H1 (cell line): ENCODE measurements at regions not wholly inside any gene's neighbourhood (a gene's known extent, or its start where the extent isn't known, plus 50 kb on each side); places are given as distances from the start of the nearest gene placed in this dataset. TPM values are rescaled to one million over a fixed set of nuclear protein-coding genes. Genes with fewer than 3 reads are reported as not detected.

Source experiments
- CTCF ChIA-PET: fragments of 300-600 bp; sonication (Branson Sonifier 250); formaldehyde crosslinking; loops from one replicate; lab custom pipeline; 2021; ENCODE audit not compliant: partially characterized antibody; lab: Charles Lee
- POLR2A ChIA-PET: fragments of 300-600 bp; sonication (Branson Sonifier 250); formaldehyde crosslinking; loops from one replicate; lab custom pipeline; 2021; ENCODE audit warnings: inconsistent platforms; ENCODE audit not compliant: partially characterized antibody; lab: Charles Lee
- DNase-seq, 2 experiments: peaks; one replicate each; pipeline versions ENCODE4 v3.0.0 to v3.0.0-alpha.2; 2010 to 2022; ENCODE audit warnings: low spot score in 2 of 2, low read depth in 1 of 2, mixed read lengths in 1 of 2
- FAIRE-seq: peaks from 2 replicates; lab custom pipeline; 2011; peaks lifted over from hg19 to GRCh38; lab: Jason Lieb, UNC
- H2AFZ ChIP-seq: 2 replicates; pipeline ENCODE4 v1.8.1; 2012; ENCODE audit warnings: low read length, inconsistent platforms
- H2AK5ac ChIP-seq: 2 replicates; pipeline ENCODE4 v1.6.1; 2013; ENCODE audit warnings: low read depth, low read length
- H2BK120ac ChIP-seq: replicated peaks from 2 replicates; pipeline ENCODE3; 2013; ENCODE audit warnings: low read depth, low read length, inconsistent platforms
- H2BK12ac ChIP-seq: 2 replicates; pipeline ENCODE4 v1.6.1; 2013; ENCODE audit warnings: low read depth, low read length
- H2BK15ac ChIP-seq: 2 replicates; pipeline ENCODE4 v1.6.1; 2013; ENCODE audit warnings: low read length
- H2BK20ac ChIP-seq: 2 replicates; pipeline ENCODE4 v1.6.1; 2013; ENCODE audit warnings: low read length
- H2BK5ac ChIP-seq: 2 replicates; pipeline ENCODE4 v1.6.1; 2013; ENCODE audit warnings: low read depth, low read length
- H3K14ac ChIP-seq: 2 replicates; pipeline ENCODE4 v1.6.1; 2013; ENCODE audit warnings: inconsistent platforms; ENCODE audit not compliant: insufficient read length
- H3K18ac ChIP-seq: 2 replicates; pipeline ENCODE4 v1.6.1; 2013; ENCODE audit warnings: low read length; ENCODE audit errors: extremely low read depth
- H3K23ac ChIP-seq: 2 replicates; pipeline ENCODE4 v1.6.1; 2013; ENCODE audit warnings: inconsistent platforms; ENCODE audit not compliant: insufficient read length
- H3K23me2 ChIP-seq: 2 replicates; pipeline ENCODE4 v1.6.1; 2013; ENCODE audit warnings: low read depth, low read length
- H3K27ac ChIP-seq: 2 replicates; pipeline ENCODE4 v1.6.1; 2011; ENCODE audit warnings: low read depth, low read length, inconsistent platforms
- H3K27me3 ChIP-seq, 4 experiments: replicated peaks in 1 of 4; 1 replicate in 1 of 4; 2 replicates in 3 of 4; pipeline versions ENCODE4 v1.6.1 to v1.8.1; 2011 to 2013; ENCODE audit warnings: low read length in 3 of 4, mild to moderate bottlenecking in 3 of 4, inconsistent platforms in 2 of 4, mixed read lengths in 2 of 4, moderate library complexity in 1 of 4; ENCODE audit not compliant: control insufficient read depth in 3 of 4, insufficient read depth in 3 of 4; ENCODE audit errors: extremely low read depth in 1 of 4
- H3K36me3 ChIP-seq, 4 experiments: 2 replicates each; pipeline versions ENCODE4 v1.6.1 to v1.8.1; 2011 to 2013; ENCODE audit warnings: mild to moderate bottlenecking in 4 of 4, low read length in 3 of 4, moderate library complexity in 2 of 4, control low read depth in 1 of 4, inconsistent platforms in 1 of 4; ENCODE audit not compliant: insufficient read depth in 4 of 4, control insufficient read depth in 2 of 4
- H3K4ac ChIP-seq: replicated peaks from 2 replicates; pipeline ENCODE3; 2013; ENCODE audit warnings: low read length, low read depth, mixed read lengths, inconsistent platforms; ENCODE audit not compliant: insufficient read length
- H3K4me1 ChIP-seq, 4 experiments: replicated peaks in 1 of 4; 1 replicate in 1 of 4; 2 replicates in 3 of 4; pipeline versions ENCODE4 v1.6.1 to v1.8.1; 2011 to 2013; ENCODE audit warnings: low read length in 3 of 4, inconsistent platforms in 2 of 4, mixed read lengths in 1 of 4; ENCODE audit not compliant: insufficient read depth in 4 of 4, control insufficient read depth in 3 of 4
- H3K4me2 ChIP-seq, 2 experiments: 2 replicates each; pipeline versions ENCODE4 v1.6.1 to v1.8.1; 2011 to 2013; ENCODE audit warnings: low read depth in 2 of 2, low read length in 2 of 2, control low read depth in 1 of 2, inconsistent platforms in 1 of 2, mild to moderate bottlenecking in 1 of 2; ENCODE audit not compliant: insufficient read depth in 1 of 2
- H3K4me3 ChIP-seq, 4 experiments: fragments of 200-600, 300-600 bp in 1 of 4; sonication (generic), shearing (Covaris generic), sonication (Bioruptor Twin) in 1 of 4; 2 replicates each; pipeline versions ENCODE4 v1.5.1 to v1.8.1; 2011 to 2016; ENCODE audit warnings: low read length in 4 of 4, low read depth in 3 of 4, control low read depth in 2 of 4, inconsistent platforms in 2 of 4, mild to moderate bottlenecking in 2 of 4, mixed read lengths in 1 of 4, moderate library complexity in 1 of 4; ENCODE audit not compliant: insufficient read depth in 2 of 4; ENCODE audit errors: extremely low read depth in 1 of 4
- H3K56ac ChIP-seq: replicated peaks from 2 replicates; pipeline ENCODE3; 2013; ENCODE audit warnings: low read depth, mild to moderate bottlenecking, mixed read lengths, low read length, inconsistent platforms; ENCODE audit not compliant: insufficient read length
- H3K79me1 ChIP-seq: 2 replicates; pipeline ENCODE4 v1.6.1; 2013; ENCODE audit warnings: low read depth, low read length, control low read depth
- H3K79me2 ChIP-seq, 2 experiments: 2 replicates each; pipeline versions ENCODE4 v1.6.1 to v1.8.1; 2012 to 2013; ENCODE audit warnings: low read length in 2 of 2, mild to moderate bottlenecking in 2 of 2, inconsistent platforms in 1 of 2; ENCODE audit not compliant: insufficient read depth in 2 of 2, control insufficient read depth in 1 of 2
- H3K9ac ChIP-seq, 4 experiments: replicated peaks in 1 of 4; 1 replicate in 1 of 4; 2 replicates in 3 of 4; pipeline versions ENCODE4 v1.6.1 to v1.8.1; 2011 to 2013; ENCODE audit warnings: low read depth in 3 of 4, low read length in 3 of 4, control low read depth in 2 of 4, mild to moderate bottlenecking in 2 of 4, moderate library complexity in 2 of 4, inconsistent platforms in 1 of 4; ENCODE audit errors: extremely low read depth in 1 of 4
- H3K9me3 ChIP-seq, 2 experiments: 2 replicates each; pipeline versions ENCODE4 v1.6.1 to v1.8.1; 2012 to 2013; ENCODE audit warnings: mild to moderate bottlenecking in 2 of 2, moderate library complexity in 2 of 2, control low read depth in 1 of 2, inconsistent platforms in 1 of 2, low read depth in 1 of 2, low read length in 1 of 2, mixed read lengths in 1 of 2; ENCODE audit not compliant: insufficient read depth in 2 of 2
- H4K20me1 ChIP-seq, 2 experiments: replicated peaks in 1 of 2; 2 replicates each; pipeline versions ENCODE3 to v1.8.1; 2011 to 2013; ENCODE audit warnings: inconsistent platforms in 2 of 2, low read length in 2 of 2, mild to moderate bottlenecking in 1 of 2; ENCODE audit not compliant: insufficient read depth in 2 of 2, control insufficient read depth in 1 of 2
- H4K5ac ChIP-seq: 2 replicates; pipeline ENCODE4 v1.6.1; 2013; ENCODE audit warnings: low read length, low read depth, mixed read lengths, inconsistent platforms; ENCODE audit not compliant: insufficient read length
- H4K8ac ChIP-seq: 2 replicates; pipeline ENCODE4 v1.8.0; 2013; ENCODE audit warnings: mild to moderate bottlenecking, moderate library complexity, low read length, inconsistent platforms; ENCODE audit not compliant: insufficient read depth; ENCODE audit errors: extremely low read depth
- H4K91ac ChIP-seq: replicated peaks from 2 replicates; pipeline ENCODE3; 2013; ENCODE audit warnings: low read length, mixed read lengths, inconsistent platforms; ENCODE audit not compliant: insufficient read length
- CEBPB ChIP-seq: IDR thresholded peaks from 2 replicates; pipeline ENCODE4 v1.6.1; 2012; ENCODE audit warnings: low read depth, low read length
- EZH2 ChIP-seq: fragments of 200-600 bp; sonication (generic); IDR thresholded peaks from 2 replicates; pipeline ENCODE4 v1.7.1; 2012; ENCODE audit warnings: low read depth, mild to moderate bottlenecking, moderate library complexity, low read length, inconsistent platforms; ENCODE audit not compliant: severe bottlenecking
- KDM5A ChIP-seq: fragments of 200-600 bp; IDR thresholded peaks from 2 replicates; pipeline ENCODE4 v1.7.1; 2012; ENCODE audit warnings: mild to moderate bottlenecking, low read length, inconsistent platforms, mixed read lengths
- WGBS, 2 experiments: shearing (Covaris generic) in 1 of 2; methylation state at CpG; one replicate each; pipeline versions ENCODE4 v1.1.6 to v1.1.7; 2013 to 2015; ENCODE audit warnings: low lambda C conversion rate in 2 of 2, mixed read lengths in 2 of 2, inconsistent platforms in 1 of 2, low coverage in 1 of 2, missing lambda C conversion rate in 1 of 2; ENCODE audit not compliant: insufficient replicate concordance in 2 of 2, insufficient coverage in 1 of 2, insufficient read length in 1 of 2; ENCODE audit errors: extremely low coverage in 1 of 2, missing lambda C conversion rate in 1 of 2; 5-methylcytosine and 5-hydroxymethylcytosine counted together
- small RNA-seq: library from polyadenylated mRNA; stranded (forward); fragments of <200 nt; extraction: miRNeasy Mini kit (QIAGEN cat#:217004); gene quantifications from one replicate; pipeline ENCODE3, GENCODE V24; 2013; ENCODE audit not compliant: insufficient read depth

DNA sequence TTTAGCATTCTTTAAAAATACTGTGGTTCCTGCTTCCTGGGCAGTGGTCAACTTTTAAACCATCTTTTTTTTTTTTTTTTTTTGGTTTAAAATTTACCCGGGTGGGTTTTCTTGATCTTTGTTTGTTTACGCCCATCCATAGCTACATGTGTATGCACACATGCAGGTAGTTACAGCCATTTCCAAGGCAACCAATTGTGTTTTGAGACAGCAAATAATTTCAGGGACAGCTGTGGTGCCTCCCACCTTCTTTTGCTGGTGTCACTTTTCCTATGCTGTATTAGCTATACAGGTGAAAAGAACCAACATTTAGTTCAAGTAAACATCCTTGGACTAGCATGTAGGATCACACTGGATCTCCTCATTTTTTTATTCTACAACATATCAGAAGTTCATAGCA lies 52.0 kb upstream of the PSMA6 start:
- H3K23ac ChIP-seq: no peak overlapping the region

More for the DNA sequence above, 52.0 kb upstream of the PSMA6 start:
- DNase-seq (no peak), FAIRE-seq (no peak)
- no peak for TF ChIP-seq KDM5A
- TF ChIP-seq CEBPB: no peak
- no peak for TF ChIP-seq EZH2
- H3K4me1 ChIP-seq: no peaks in the 10 kb centered on the region
- H3K27me3 ChIP-seq: no peaks in the 10 kb centered on the region
- no peak overlapping the region for H2BK5ac ChIP-seq
- H4K8ac ChIP-seq: no peak overlapping the region
- no peak overlapping the region for H2BK120ac ChIP-seq
- no peaks in the 10 kb centered on the region for H4K20me1 ChIP-seq
- H4K5ac ChIP-seq: no peak overlapping the region
- H3K4ac ChIP-seq: no peak overlapping the region
- ChIA-PET POLR2A (no interaction called here), CTCF (interaction anchor here (0.7 to 1.6 kb wide), 4 partner anchors 11 to 167 kb away, joined by 3 to 6 read pairs (median 3); partner anchors contain the start of gene PSMA6)
- no peak overlapping the region for H3K56ac ChIP-seq
- WGBS, 2 experiments: 75% methylated on average over 1 of the region's 2 CpGs; no CpG with 5 or more reads in 1 of the 2 experiments
- no peak overlapping the region for H4K91ac ChIP-seq
- H3K14ac ChIP-seq: no peak overlapping the region
- H3K79me2 ChIP-seq: no peaks in the 10 kb centered on the region
- H3K4me3 ChIP-seq: no peak overlapping the region
- H3K27ac ChIP-seq: no peak overlapping the region
- no peak overlapping the region for H2BK20ac ChIP-seq
- H3K9ac ChIP-seq: no peak overlapping the region
- no peaks in the 10 kb centered on the region for H3K9me3 ChIP-seq
- H2AFZ ChIP-seq: no peak overlapping the region
- no peak overlapping the region for H2BK12ac ChIP-seq
- no peak overlapping the region for H3K4me2 ChIP-seq
- H3K36me3 ChIP-seq: no peaks in the 10 kb centered on the region
- no peak overlapping the region for H2BK15ac ChIP-seq
- no peak overlapping the region for H2AK5ac ChIP-seq
- no peaks in the 10 kb centered on the region for H3K79me1 ChIP-seq
- H3K23me2 ChIP-seq: no peaks in the 10 kb centered on the region; the same call in 1 of the 2 replicates
- H3K18ac ChIP-seq: no peak overlapping the region

Small RNAs in the stretch of these regions (small RNA-seq; reads per million reads assigned to genes)
- not detected for gene MRPL57P8
